ENCODE measurements at regions not wholly inside any gene's neighbourhood (a gene's known extent, or its start where the extent isn't known, plus 50 kb on each side); places are given as distances from the start of the nearest gene placed in this dataset.
A peak's percentile ranks its signal among the peaks of the same experiment; 100 is the strongest.

GRCh38 chr3:144463911-144464310 lies 492.3 kb downstream of the DIPK2A start:
- no peak for FAIRE-seq
- no peak for TF ChIP-seq CTCF (IDR thresholded peaks at IDR 0.05; ENCODE audit: insufficient read depth, low read length, severe bottlenecking)
- no peak for DNase-seq (ENCODE audit: low read depth)
- Histone ChIP-seq H3K36me3 (ENCODE audit: control insufficient read depth, insufficient read depth, low read length) (no peaks in the 10 kb centered on the region), H3K27me3 (ENCODE audit: control insufficient read depth, insufficient read depth, low read length) (no peaks in the 10 kb centered on the region), H3K4me3 (ENCODE audit: low read depth, low read length) (no peak overlapping the region)

- TF ChIP-seq CTCF (IDR thresholded peaks at IDR 0.05; ENCODE audit: insufficient read depth, low read length, severe bottlenecking), result no peak
- no peaks in the 10 kb centered on the region for H3K36me3 ChIP-seq (ENCODE audit: control insufficient read depth, insufficient read depth, low read length)
- no peak overlapping the region for H3K4me3 ChIP-seq (ENCODE audit: low read depth, low read length)
- H3K27me3 ChIP-seq (ENCODE audit: control insufficient read depth, insufficient read depth, low read length), result no peaks in the 10 kb centered on the region
- FAIRE-seq (no peak), DNase-seq (ENCODE audit: low read depth) (peak; percentile 32)
Measured at GRCh38 chr3:144466114-144466513, 494.5 kb downstream of the DIPK2A start.

- TF ChIP-seq CTCF (IDR thresholded peaks at IDR 0.05; ENCODE audit: insufficient read depth, low read length, severe bottlenecking), result no peak
- H3K36me3 ChIP-seq (ENCODE audit: control insufficient read depth, insufficient read depth, low read length), result no peaks in the 10 kb centered on the region
- H3K4me3 ChIP-seq (ENCODE audit: low read depth, low read length), result no peak overlapping the region
- no peak for FAIRE-seq
- no peak for DNase-seq (ENCODE audit: low read depth)
- H3K27me3 ChIP-seq (ENCODE audit: control insufficient read depth, insufficient read depth, low read length), result no peaks in the 10 kb centered on the region
Measured at GRCh38 chr3:144466540-144466939, 494.9 kb downstream of the DIPK2A start.

- no peak for DNase-seq (ENCODE audit: low read depth)
- no peak overlapping the region for H3K4me3 ChIP-seq (ENCODE audit: low read depth, low read length)
- TF ChIP-seq CTCF (IDR thresholded peaks at IDR 0.05; ENCODE audit: insufficient read depth, low read length, severe bottlenecking), result no peak
- no peaks in the 10 kb centered on the region for H3K27me3 ChIP-seq (ENCODE audit: control insufficient read depth, insufficient read depth, low read length)
- no peaks in the 10 kb centered on the region for H3K36me3 ChIP-seq (ENCODE audit: control insufficient read depth, insufficient read depth, low read length)
- FAIRE-seq, result no peak
Measured at GRCh38 chr3:144470666-144471065, 499.0 kb downstream of the DIPK2A start.

GRCh38 chr3:144477593-144477992 lies 506.0 kb downstream of the DIPK2A start:
- Histone ChIP-seq H3K27me3 (ENCODE audit: control insufficient read depth, insufficient read depth, low read length) (no peaks in the 10 kb centered on the region), H3K36me3 (ENCODE audit: control insufficient read depth, insufficient read depth, low read length) (no peaks in the 10 kb centered on the region), H3K4me3 (ENCODE audit: low read depth, low read length) (no peak overlapping the region)
- no peak for FAIRE-seq
- no peak for DNase-seq (ENCODE audit: low read depth)
- TF ChIP-seq CTCF (IDR thresholded peaks at IDR 0.05; ENCODE audit: insufficient read depth, low read length, severe bottlenecking), result no peak

- H3K4me3 ChIP-seq (ENCODE audit: low read depth, low read length), result no peak overlapping the region
- H3K36me3 ChIP-seq (ENCODE audit: control insufficient read depth, insufficient read depth, low read length), result no peaks in the 10 kb centered on the region
- TF ChIP-seq CTCF (IDR thresholded peaks at IDR 0.05; ENCODE audit: insufficient read depth, low read length, severe bottlenecking), result no peak
- no peaks in the 10 kb centered on the region for H3K27me3 ChIP-seq (ENCODE audit: control insufficient read depth, insufficient read depth, low read length)
- FAIRE-seq, result no peak
- DNase-seq (ENCODE audit: low read depth), result no peak
Measured at GRCh38 chr3:144480416-144480919, 508.8 kb downstream of the DIPK2A start.
